ENCODE measurements at regions not wholly inside any gene's neighbourhood (a gene's known extent, or its start where the extent isn't known, plus 50 kb on each side); places are given as distances from the start of the nearest gene placed in this dataset.

DNA sequence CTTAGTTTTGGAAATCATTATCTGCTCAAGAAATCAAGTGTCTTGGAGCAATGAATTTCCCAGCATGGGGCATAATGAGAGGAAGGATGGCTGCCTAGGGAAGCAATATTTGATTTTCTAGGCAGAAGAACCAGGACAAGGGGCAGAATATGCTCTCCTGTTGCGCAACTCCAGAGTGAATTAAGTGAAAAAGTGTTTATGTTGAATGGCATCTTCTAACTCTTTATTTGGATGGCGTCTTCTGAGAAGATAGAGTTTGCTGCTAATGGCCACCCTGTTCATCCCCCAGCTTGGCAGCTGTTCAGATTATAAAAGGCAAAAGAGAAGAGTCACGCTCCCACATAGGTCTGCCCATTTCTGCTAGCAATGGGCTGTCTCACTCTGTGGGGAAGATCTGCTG is 1278.1 kb downstream of the AACS start:
- TF ChIP-seq EZH2 (IDR thresholded peaks at IDR 0.05) = no peak
- TF ChIP-seq CTCF (IDR thresholded peaks at IDR 0.05) = no peak
